ENCODE measurements at regions not wholly inside any gene's neighbourhood (a gene's known extent, or its start where the extent isn't known, plus 50 kb on each side); places are given as distances from the start of the nearest gene placed in this dataset.

DNA sequence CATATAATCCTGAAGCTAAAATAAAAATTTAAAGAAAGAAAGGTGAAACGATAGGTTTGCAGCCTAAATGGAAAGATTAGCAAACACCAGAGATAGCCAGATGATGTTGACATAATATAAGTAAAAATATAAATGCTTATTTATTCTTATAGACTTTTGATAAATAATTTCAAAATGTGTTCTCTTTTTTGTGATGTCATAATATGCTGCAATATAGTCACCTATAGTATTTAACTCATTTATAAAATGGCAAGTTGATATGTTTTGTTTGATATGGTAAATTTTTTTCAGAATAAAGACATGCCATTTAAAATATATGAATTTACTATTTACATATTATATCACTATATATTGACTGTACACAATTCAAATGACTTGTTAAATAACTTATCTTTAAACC is 813.4 kb downstream of the LRFN5 start:
- no peak for DNase-seq
- TF ChIP-seq, protein P1, sequence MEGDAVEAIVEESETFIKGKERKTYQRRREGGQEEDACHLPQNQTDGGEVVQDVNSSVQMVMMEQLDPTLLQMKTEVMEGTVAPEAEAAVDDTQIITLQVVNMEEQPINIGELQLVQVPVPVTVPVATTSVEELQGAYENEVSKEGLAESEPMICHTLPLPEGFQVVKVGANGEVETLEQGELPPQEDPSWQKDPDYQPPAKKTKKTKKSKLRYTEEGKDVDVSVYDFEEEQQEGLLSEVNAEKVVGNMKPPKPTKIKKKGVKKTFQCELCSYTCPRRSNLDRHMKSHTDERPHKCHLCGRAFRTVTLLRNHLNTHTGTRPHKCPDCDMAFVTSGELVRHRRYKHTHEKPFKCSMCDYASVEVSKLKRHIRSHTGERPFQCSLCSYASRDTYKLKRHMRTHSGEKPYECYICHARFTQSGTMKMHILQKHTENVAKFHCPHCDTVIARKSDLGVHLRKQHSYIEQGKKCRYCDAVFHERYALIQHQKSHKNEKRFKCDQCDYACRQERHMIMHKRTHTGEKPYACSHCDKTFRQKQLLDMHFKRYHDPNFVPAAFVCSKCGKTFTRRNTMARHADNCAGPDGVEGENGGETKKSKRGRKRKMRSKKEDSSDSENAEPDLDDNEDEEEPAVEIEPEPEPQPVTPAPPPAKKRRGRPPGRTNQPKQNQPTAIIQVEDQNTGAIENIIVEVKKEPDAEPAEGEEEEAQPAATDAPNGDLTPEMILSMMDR (IDR thresholded peaks at IDR 0.05 in 4 of 5, conservative IDR thresholded peaks at IDR 0.05 in 1 of 5) = no peak
- TF ChIP-seq POLR2A (IDR thresholded peaks at IDR 0.05) = no peak
- no peak for ATAC-seq
- H3K36me3 ChIP-seq = no peaks in the 10 kb centered on the region
- no peaks in the 10 kb centered on the region for H3K27me3 ChIP-seq
- H3K9me3 ChIP-seq = no peaks in the 10 kb centered on the region
- intact Hi-C loops (cut with DNase I; ENCODE audit: low total_unique reads) = no loop called here
- no peak overlapping the region for H3K4me3 ChIP-seq
- H3K27ac ChIP-seq = no peak overlapping the region
- in situ Hi-C loops (cut with MboI; ENCODE audit: low sequenced_read_pairs in 4 of 4) = no loop called here
- H3K4me1 ChIP-seq = no peaks in the 10 kb centered on the region

GRCh38 chr14:42407153-42407552 is 800.5 kb downstream of the LRFN5 start:
- DNase-seq (no peak), ATAC-seq (no peak)
- intact Hi-C loops (cut with DNase I; ENCODE audit: low total_unique reads) (no loop called here), in situ Hi-C loops (cut with MboI; ENCODE audit: low sequenced_read_pairs in 4 of 4) (no loop called here)
- Histone ChIP-seq H3K27ac (no peak overlapping the region), H3K4me1 (no peaks in the 10 kb centered on the region), H3K27me3 (no peaks in the 10 kb centered on the region), H3K4me3 (no peak overlapping the region), H3K36me3 (no peaks in the 10 kb centered on the region), H3K9me3 (no peaks in the 10 kb centered on the region)
- TF ChIP-seq, protein P1 (IDR thresholded peaks at IDR 0.05 in 4 of 5, conservative IDR thresholded peaks at IDR 0.05 in 1 of 5) = no peak
- no peak for TF ChIP-seq POLR2A (IDR thresholded peaks at IDR 0.05)

DNA sequence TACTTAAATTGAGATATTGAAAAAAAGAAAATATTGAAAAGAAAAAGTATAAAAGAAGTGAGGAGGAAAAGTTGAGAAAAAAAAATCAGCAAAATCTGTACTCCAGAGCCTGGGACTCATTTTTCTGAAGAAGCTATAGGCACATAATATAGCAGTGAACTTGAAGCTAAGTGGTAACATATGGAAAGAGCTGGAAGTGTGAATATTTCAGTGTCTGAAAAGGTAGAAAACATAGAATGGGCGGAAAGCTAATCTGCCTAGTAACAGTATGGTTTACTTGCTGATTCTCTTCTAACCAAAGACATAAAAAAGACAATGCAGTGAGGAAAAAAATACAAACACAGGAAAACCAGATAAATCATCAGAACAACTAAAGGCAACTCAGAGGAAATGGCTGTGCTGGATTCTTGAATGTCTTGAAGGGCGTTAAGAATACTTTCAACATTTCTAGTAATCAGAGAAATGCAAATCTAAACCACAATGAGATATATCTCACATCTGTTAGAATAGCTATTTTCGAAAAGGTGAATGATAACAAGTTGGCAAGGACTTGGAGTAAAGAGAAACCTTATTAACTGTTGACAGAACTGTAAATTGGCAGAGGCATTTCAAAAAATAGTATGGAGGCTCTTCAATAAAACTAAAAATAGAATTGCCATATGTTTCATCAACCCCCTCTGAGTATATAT is 784.6 kb downstream of the LRFN5 start:
- Histone ChIP-seq H3K4me3 (no peak overlapping the region), H3K27me3 (no peaks in the 10 kb centered on the region), H3K9me3 (no peaks in the 10 kb centered on the region), H3K4me1 (no peaks in the 10 kb centered on the region), H3K36me3 (no peaks in the 10 kb centered on the region), H3K27ac (no peak overlapping the region)
- DNase-seq (no peak), ATAC-seq (no peak)
- intact Hi-C loops (cut with DNase I; ENCODE audit: low total_unique reads) (no loop called here), in situ Hi-C loops (cut with MboI; ENCODE audit: low sequenced_read_pairs in 4 of 4) (no loop called here)
- no peak for TF ChIP-seq POLR2A (IDR thresholded peaks at IDR 0.05)
- TF ChIP-seq, protein P1 (IDR thresholded peaks at IDR 0.05 in 4 of 5, conservative IDR thresholded peaks at IDR 0.05 in 1 of 5) = no peak

DNA sequence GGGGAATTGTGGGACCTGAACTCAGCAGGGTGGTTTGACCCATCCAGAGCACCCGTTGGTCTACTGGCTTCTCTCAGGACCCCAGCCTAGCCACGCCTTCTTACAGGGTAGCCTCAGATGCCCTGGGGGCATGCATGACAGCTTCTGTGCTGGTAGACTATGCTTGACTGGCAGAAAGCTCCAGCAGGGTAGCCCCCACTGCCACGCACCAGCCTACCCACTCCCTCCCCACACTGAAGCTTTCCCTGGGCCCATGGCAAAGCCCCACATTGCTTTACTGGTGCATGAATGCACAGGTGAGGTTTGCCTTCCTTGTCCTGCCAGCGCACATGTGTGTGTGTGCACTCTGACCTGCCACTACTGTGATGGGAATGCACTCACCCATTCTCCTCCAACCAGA is 772.2 kb downstream of the LRFN5 start:
- DNase-seq (no peak), ATAC-seq (no peak)
- Histone ChIP-seq H3K4me1 (no peaks in the 10 kb centered on the region), H3K36me3 (no peaks in the 10 kb centered on the region), H3K9me3 (no peaks in the 10 kb centered on the region), H3K27me3 (no peaks in the 10 kb centered on the region), H3K4me3 (no peak overlapping the region), H3K27ac (no peak overlapping the region)
- in situ Hi-C loops (cut with MboI; ENCODE audit: low sequenced_read_pairs in 4 of 4) (no loop called here), intact Hi-C loops (cut with DNase I; ENCODE audit: low total_unique reads) (no loop called here)
- no peak for TF ChIP-seq POLR2A (IDR thresholded peaks at IDR 0.05)
- TF ChIP-seq, protein P1 (IDR thresholded peaks at IDR 0.05 in 4 of 5, conservative IDR thresholded peaks at IDR 0.05 in 1 of 5) = no peak

DNA sequence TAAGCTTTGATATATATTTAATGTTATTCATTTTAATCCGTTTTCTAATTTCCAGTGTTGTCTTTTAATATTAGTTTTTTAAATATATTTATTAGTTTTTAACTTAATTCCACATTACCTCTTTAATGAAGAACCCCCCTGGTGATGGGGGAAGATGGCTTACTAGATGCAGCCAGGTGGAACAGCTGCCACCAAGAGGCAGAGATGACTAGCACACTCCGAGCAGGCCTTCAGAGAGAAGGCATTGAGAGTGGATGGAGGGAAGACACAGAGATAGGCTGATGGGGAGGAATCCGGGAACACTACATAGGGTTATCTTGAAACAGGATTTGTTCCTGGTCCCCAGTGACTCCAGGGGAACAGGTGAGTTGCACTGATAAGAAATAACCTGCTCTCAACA is 771.6 kb downstream of the LRFN5 start:
- TF ChIP-seq, protein P1 (IDR thresholded peaks at IDR 0.05 in 4 of 5, conservative IDR thresholded peaks at IDR 0.05 in 1 of 5) = no peak
- no peak for TF ChIP-seq POLR2A (IDR thresholded peaks at IDR 0.05)
- intact Hi-C loops (cut with DNase I; ENCODE audit: low total_unique reads) = no loop called here

More for the DNA sequence above, 771.6 kb downstream of the LRFN5 start:
- ATAC-seq (no peak), DNase-seq (no peak)
- no peaks in the 10 kb centered on the region for H3K36me3 ChIP-seq
- H3K4me1 ChIP-seq = no peaks in the 10 kb centered on the region
- H3K9me3 ChIP-seq = no peaks in the 10 kb centered on the region
- H3K27ac ChIP-seq = no peak overlapping the region
- H3K4me3 ChIP-seq = no peak overlapping the region
- in situ Hi-C loops (cut with MboI; ENCODE audit: low sequenced_read_pairs in 4 of 4) = no loop called here
- H3K27me3 ChIP-seq = no peaks in the 10 kb centered on the region

All from gastrocnemius medialis (tissue), 4 donors.